GM13977 (cell line): ENCODE measurements at regions not wholly inside any gene's neighbourhood (a gene's known extent, or its start where the extent isn't known, plus 50 kb on each side); places are given as distances from the start of the nearest gene placed in this dataset.

Experiments
- DNase-seq: peaks from one replicate; pipeline ENCODE4 v3.0.0; 2012; ENCODE audit warnings: low spot score
- CTCF ChIP-seq: IDR thresholded peaks from 2 replicates; pipeline ENCODE4 v1.5.1; 2012; ENCODE audit warnings: mild to moderate bottlenecking, control low read depth; ENCODE audit not compliant: insufficient read depth; ENCODE audit errors: extremely low read depth, missing control alignments
- in situ Hi-C: fragments of 300-500 bp; cut with MboI; formaldehyde crosslinking; loops from one replicate; pipeline ENCODE4 v1.12.0; 2022; ENCODE audit warnings: low sequenced_read_pairs, low pct_unique_long_range_greater_than_20kb, mixed read lengths, inconsistent platforms; ENCODE audit not compliant: unreplicated experiment

GRCh38 chr7:25900245-25900644, 251.8 kb upstream of the NFE2L3 start:
- in situ Hi-C loops = no loop called here
- DNase-seq = no peak
- TF ChIP-seq CTCF = no peak

DNA sequence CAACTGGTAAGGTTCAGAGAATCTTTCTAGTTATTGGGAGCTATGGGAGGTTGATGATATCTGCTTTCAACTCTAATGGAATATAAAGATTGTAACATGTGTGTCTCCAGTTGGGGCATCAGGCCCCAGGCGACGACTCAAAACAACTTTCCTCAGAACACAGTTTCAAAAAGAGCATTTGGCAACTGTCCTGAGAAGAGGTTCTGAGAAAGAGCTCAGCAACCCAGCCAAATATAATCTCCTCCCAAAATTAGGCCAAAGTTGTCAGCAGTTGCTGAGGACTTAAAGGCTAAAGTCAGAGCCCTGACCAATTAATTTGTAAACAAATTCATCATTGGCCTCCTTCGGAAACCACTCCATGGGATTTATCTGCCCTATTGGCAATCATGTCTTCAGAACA, 251.1 kb upstream of the NFE2L3 start:
- in situ Hi-C loops = no loop called here
- no peak for TF ChIP-seq CTCF
- DNase-seq = no peak

DNA sequence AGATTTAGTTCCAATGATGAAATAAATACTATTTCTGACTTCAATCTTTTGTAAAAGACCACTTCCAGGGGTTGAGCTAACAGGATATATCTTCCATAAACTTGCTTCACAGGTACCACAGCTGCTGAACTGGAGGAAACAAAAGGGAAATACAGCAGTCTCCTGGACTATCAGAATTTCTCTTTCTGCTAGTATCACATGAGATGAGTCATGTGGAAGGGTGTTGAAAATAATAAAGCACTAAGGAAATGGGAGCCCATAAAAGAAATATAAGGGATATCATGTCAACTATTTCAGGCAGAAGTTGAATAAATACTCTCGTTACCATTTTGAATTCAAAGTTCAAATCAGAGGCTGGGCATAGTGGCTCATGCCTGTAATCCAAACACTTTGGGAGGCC, 250.3 kb upstream of the NFE2L3 start:
- no peak for TF ChIP-seq CTCF
- in situ Hi-C loops = no loop called here
- DNase-seq = no peak

DNA sequence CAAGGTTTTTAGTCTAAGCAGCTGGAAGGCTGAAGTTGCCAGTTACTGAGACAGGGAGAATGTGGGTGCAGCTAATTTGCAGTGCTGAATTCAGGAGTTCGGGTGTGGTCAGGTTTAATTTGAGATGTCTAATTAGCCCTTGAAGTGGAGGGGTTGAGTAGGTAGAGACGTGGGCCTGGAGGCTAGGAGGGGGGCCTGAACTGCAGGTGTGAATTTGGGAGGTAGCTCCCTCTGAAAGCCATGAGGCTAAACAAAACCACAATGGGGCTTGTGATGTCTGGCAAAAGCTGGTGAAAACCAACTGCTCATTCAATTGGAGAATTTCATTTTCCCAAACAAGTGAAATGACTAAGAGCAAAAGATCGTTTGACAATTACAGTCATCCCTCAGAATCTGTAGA, 246.0 kb upstream of the NFE2L3 start:
- in situ Hi-C loops = no loop called here
- no peak for DNase-seq
- TF ChIP-seq CTCF = no peak

DNA sequence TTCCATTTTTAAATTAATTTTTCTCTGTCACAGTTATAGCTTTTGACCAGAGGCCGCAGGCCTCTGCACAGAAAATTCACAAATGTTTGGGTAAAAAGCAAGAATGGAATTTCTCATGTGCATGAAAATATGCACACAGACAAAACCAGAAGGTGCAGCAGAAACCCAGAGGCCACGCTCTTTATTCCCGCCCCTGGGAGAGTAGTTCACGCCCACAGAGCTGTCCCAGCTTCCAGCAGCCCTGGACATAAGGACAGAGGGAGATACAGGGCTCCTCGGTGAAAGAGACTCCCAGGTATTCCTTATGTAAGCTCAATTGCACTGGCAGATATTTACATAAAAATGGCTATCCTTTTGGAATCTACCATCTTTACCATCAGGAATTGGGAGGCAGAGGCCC, 245.2 kb upstream of the NFE2L3 start:
- DNase-seq = no peak
- TF ChIP-seq CTCF = no peak
- in situ Hi-C loops = no loop called here

GRCh38 chr7:25907214-25907613, 244.8 kb upstream of the NFE2L3 start:
- no peak for TF ChIP-seq CTCF
- no peak for DNase-seq
- in situ Hi-C loops = no loop called here

DNA sequence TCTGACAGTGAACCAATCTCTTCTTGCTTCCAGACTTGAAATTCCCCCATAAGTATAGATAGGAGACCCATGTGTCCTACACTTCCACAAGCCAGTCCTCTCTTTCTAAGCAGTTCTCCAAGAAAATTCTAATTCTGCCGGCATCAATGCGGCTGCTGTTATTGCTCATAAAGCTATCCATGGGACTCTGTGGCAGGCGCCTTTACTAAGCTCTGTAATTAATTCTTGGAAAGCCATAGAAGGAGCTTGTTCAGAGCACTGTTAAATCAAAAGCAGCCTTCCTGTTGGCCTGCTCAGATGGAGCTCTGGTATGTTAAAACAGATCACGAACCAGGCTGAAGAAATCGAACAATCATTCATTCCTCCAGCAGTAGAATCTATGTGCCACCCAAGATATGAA, 244.3 kb upstream of the NFE2L3 start:
- TF ChIP-seq CTCF = no peak
- no peak for DNase-seq
- in situ Hi-C loops = no loop called here
